Embryonic facial prominence (tissue), 1 donor: ENCODE measurements at regions not wholly inside any gene's neighbourhood (a gene's known extent, or its start where the extent isn't known, plus 50 kb on each side); places are given as distances from the start of the nearest gene placed in this dataset.
"Not testable (repeated sequence)": the region's sequence is repeated elsewhere in the genome, so short reads cannot be mapped to it uniquely, and the experiment has no call there.

Experiments
- DNase-seq: peaks from one replicate; pipeline ENCODE4 v3.0.0-alpha.2; 2016; ENCODE audit errors: extremely low spot score

- DNase-seq = no peak
These were observed 842.7 kb downstream of the RNF144A start for GRCh38 chr2:7759898-7760297.

GRCh38 chr2:7763418-7763817 is 846.2 kb downstream of the RNF144A start:
- DNase-seq = not testable (repeated sequence)

GRCh38 chr2:7765236-7765635 is 848.0 kb downstream of the RNF144A start:
- no peak for DNase-seq

- DNase-seq = no peak
These were observed 849.0 kb downstream of the RNF144A start for GRCh38 chr2:7766088-7766722.

GRCh38 chr2:7766978-7767565 is 849.9 kb downstream of the RNF144A start:
- no peak for DNase-seq

GRCh38 chr2:7767902-7768301 is 850.7 kb downstream of the RNF144A start:
- DNase-seq = no peak

- DNase-seq = no peak
These were observed 854.6 kb downstream of the RNF144A start for GRCh38 chr2:7771781-7772180.

GRCh38 chr2:7773362-7774360 is 856.4 kb downstream of the RNF144A start:
- no peak for DNase-seq

GRCh38 chr2:7774481-7774880 is 857.3 kb downstream of the RNF144A start:
- DNase-seq = no peak

GRCh38 chr2:7777668-7778067 is 860.5 kb downstream of the RNF144A start:
- no peak for DNase-seq

GRCh38 chr2:7780321-7780720 is 863.1 kb downstream of the RNF144A start:
- DNase-seq = no peak

GRCh38 chr2:7785700-7786099 is 868.5 kb downstream of the RNF144A start:
- no peak for DNase-seq

GRCh38 chr2:7788736-7789135 is 871.5 kb downstream of the RNF144A start:
- no peak for DNase-seq

GRCh38 chr2:7792031-7792651 is 874.9 kb downstream of the RNF144A start:
- no peak for DNase-seq

GRCh38 chr2:7795778-7796563 is 878.8 kb downstream of the RNF144A start:
- peak; percentile 29 for DNase-seq

GRCh38 chr2:7800031-7800430 is 881.8 kb upstream of the ID2 start:
- no peak for DNase-seq

- no peak for DNase-seq
These were observed 880.6 kb upstream of the ID2 start for GRCh38 chr2:7801212-7801611.

- DNase-seq = no peak
These were observed 878.3 kb upstream of the ID2 start for GRCh38 chr2:7803515-7803914.

- no peak for DNase-seq
These were observed 872.2 kb upstream of the ID2 start for GRCh38 chr2:7809640-7810039.

- no peak for DNase-seq
These were observed 870.8 kb upstream of the ID2 start for GRCh38 chr2:7811073-7811472.

- DNase-seq = no peak
These were observed 869.4 kb upstream of the ID2 start for GRCh38 chr2:7812231-7812995.
